HG03064 (cell line): ENCODE measurements at regions not wholly inside any gene's neighbourhood (a gene's known extent, or its start where the extent isn't known, plus 50 kb on each side); places are given as distances from the start of the nearest gene placed in this dataset.

Source experiments
- ATAC-seq: cut with Tn5 transposase; IDR thresholded peaks from one replicate; pipeline ENCODE4 v1.9.1; 2021; ENCODE audit warnings: low read depth; ENCODE audit not compliant: unreplicated experiment

DNA sequence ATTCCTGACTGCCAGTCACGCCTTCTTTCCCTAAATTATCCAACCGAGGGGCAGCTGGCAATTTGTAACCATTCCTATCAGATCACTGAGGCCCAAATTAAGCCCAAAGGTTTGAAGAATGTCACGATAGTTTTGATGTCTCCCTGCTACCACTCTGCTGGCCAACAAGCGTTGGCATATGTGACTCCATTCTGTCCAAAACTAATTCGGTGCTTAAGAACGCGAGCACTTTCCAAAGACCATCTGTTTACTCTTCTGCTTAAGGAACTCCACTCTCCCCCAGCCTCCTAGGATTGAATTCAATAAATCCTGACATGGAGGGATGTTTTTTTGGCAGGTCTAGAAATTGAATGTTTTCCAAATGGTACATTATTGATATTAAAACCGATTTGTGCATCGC is 131.5 kb upstream of the CTBP2 start:
- ATAC-seq, result no peak

GRCh38 chr10:125289461-125289860 is 129.1 kb upstream of the CTBP2 start:
- ATAC-seq, result no peak

DNA sequence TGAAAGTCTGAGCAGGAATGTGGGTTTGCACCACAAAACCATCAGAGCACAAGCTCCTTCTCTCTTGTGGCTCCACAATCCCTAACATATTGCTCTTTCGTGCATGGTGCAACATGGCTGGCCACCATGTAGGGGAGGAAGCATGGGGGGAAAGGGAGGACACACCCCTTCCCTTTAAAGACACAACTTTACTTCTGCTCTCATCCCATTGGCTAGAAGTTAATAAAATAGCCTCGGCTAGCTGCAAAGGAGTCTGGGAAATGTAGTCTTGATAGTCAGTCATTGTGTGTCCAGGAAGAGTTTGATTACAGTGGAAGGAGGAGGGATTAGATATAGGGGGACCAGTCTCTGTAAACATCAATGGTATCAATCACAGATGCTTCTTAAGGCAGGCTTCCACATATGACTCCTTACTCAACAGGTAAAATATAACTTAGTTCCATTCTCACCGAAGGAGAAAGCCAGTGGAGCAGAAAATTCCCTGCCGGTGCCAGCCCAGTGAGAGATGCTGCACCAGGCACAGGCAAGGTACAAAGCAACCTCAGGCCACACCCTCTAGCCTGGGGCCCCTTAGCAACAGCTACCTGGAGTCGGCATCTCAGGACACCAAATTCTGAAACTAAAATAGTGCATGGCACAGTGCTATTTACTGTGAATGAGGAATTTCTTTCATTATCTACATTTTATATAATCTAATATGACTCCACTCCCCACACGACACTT is 124.7 kb upstream of the CTBP2 start:
- no peak for ATAC-seq

DNA sequence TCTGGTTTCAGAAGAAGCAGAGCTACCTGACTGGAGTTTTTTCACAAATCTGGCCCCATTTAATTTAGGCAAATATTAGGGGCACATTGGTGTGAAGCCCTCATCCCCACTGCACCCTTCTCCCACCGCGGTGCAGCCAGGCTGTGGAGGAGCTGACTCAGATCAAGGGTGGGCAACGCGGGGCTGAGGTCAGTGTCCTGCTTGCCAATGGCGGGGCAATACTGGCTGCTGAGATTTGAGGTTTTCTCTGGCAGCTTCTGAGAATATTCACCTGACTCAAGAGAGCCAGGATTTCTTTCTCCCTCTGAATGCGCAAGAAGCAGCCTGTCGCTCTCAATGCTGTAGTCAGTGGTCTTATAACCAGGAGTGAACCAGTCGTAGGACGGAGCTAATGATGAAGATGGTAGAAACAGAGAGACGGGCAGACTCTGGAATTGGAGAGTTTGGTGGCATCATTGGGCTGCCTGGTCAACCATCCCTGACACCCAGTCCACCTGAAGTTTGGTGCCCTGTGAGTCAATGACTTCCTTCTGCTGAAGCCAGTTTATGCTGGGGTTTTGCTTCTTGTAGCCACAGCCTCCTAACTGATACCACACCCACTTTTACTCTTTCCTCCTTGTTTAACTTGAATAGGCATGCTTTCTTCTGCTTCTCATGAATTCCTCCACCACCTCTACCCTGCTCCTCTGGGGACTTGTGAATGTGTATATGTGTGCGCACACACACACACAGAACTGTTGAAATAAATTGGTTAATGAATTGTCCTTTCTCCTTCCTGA is 123.7 kb upstream of the CTBP2 start:
- no peak for ATAC-seq

DNA sequence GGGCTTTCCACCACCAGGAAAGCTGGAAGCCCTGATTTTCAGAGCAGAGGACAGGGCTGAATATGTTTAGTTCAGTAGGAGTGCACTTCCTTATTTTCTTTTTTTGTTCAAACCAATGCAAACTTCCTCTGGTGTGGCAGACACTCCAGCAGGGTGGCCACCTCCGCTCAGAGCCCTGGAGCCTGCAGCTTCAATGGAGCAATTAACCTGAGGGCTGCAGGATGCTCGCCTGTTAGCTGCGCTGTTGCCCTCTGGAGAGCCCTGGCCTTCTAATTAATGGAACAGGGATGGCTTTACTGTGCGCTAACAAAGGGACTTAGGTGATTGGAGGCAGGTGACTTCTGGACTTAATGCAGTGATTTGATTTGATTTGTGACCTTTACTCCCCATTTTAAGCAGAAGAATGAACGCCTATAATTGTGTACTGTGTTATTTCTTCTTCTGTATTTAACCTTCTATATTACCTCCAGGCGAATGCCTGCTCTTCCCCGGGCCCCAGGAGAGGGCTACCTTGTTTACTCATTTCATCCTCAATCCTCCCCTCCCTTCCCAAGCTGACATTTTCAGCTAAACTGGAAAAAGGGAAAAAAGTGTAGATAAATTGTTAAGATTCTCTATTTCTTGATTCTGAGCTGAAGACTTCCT is 123.0 kb upstream of the CTBP2 start:
- no peak for ATAC-seq

DNA sequence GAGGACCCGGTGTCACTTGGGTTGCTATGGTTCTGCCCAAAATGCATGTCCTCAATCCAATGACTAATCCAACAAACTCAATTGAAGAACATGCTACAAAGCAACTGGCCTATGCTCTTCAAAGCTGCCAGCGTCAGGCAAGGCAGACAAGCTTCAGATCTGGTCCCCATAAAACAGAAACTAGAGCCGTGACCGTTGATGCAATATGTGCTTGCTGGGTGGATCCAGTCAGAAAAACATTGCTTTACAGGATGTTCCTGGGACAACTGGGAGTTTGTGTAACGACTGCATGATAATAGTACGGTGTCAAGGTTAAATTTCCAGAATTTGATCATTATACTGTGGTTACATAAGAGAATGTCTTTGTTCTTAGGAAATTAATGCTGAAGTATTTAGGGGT is 120.7 kb upstream of the CTBP2 start:
- no peak for ATAC-seq

GRCh38 chr10:125276133-125276532 is 115.8 kb upstream of the CTBP2 start:
- ATAC-seq, result no peak

DNA sequence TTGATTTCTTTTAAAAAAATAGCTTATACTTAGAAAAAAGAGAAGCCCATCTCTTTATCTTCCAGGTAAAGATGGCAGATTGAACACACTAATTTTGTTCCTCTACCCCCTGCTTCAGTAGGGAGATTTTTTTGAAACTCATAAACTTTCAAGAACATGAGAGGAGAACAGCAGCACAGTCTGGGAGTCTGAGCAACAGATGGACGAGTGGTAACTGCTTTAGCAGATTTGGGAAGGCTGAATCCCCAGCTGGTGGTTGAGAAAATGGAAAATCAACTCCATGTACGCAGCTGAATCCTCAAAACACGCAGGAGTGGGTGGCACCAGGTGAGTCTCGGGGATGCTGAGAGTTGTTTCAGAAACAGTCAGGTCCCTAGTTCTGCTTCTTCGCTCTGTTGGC is 114.6 kb upstream of the CTBP2 start:
- ATAC-seq, result no peak

DNA sequence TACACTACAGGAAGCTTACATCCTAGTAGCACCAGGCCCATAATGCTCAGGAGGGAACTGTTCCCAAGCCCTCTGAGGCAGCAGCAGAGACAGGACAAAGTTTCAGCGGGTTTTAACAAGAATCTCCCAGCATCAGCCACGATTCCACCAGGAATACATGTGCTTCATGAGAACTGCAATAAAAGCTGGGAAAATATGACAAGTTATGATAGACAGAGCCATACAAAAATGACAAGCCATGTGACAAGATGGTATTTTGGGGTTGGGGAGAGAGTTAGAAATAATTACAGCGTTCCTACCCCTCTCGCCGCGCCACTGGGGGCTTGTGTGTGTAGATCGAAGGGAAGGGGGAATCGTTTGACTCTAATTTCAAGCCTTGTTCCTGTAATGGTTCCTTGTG is 112.7 kb upstream of the CTBP2 start:
- no peak for ATAC-seq

GRCh38 chr10:125269716-125270115 is 109.4 kb upstream of the CTBP2 start:
- ATAC-seq, result no peak

GRCh38 chr10:125266966-125267365 is 106.6 kb upstream of the CTBP2 start:
- ATAC-seq, result no peak

- ATAC-seq, result no peak
Measured at GRCh38 chr10:125266541-125266940, 106.2 kb upstream of the CTBP2 start.

- no peak for ATAC-seq
Measured at GRCh38 chr10:125265579-125265955, 105.2 kb upstream of the CTBP2 start.

DNA sequence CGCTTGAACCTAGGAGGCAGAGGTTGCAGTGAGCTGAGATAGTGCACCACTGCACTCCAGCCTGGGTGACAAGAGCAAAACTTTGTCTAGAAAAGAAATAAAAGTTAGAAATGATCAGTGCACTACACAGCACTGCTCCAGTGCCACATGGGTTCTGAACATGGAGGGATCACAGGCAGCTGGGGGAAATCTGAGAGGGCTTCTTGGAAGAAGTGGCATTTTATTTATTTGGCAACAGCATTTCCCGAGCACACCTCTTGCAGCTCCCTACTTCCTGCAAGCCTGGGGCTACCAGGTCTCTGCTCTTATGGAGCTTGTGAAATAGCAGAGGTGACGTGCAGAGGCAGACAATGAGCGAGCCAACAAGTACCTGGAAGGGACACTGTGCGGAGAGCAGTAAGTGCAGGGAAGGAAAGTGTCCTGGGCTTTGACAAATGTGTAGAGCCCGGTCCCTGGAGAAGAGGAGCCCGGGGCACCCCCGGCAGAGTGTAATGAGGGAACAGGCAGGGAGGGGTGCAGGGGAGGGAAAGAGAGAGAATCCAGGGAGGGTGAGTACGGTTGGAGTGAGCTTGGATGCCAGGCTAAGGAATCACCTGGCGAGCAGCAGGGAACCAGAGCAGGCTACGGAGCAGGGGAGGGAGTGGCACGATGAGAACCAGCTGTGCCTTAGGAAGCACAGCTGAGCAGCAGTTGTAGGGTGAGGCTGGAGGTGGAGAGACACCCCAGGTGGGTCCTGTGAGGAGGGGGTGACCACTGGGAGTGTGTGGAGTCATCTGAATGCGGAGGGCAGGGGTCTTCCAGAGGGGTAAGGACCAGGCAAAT is 104.6 kb upstream of the CTBP2 start:
- no peak for ATAC-seq

DNA sequence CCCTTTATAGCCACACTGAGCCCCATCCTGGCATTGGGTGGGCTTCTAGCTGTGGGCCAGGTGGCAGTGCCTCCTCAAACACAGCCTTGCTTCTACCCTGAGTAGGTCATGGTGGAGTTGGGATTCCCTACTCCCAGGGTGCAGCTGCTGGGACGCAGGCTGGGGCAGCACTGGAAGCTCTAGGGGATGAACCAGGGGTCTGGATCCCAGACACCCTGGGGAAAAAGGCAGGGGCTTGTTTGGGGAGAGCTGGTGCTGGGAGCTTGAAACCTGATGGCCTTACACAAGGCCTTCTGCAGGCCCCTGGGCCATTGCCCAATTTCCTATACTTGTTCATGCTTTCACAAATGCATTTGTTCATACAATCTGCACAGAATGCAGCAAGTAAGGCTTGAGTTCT is 103.7 kb upstream of the CTBP2 start:
- ATAC-seq, result no peak

GRCh38 chr10:125263551-125263950 is 103.2 kb upstream of the CTBP2 start:
- ATAC-seq, result no peak

DNA sequence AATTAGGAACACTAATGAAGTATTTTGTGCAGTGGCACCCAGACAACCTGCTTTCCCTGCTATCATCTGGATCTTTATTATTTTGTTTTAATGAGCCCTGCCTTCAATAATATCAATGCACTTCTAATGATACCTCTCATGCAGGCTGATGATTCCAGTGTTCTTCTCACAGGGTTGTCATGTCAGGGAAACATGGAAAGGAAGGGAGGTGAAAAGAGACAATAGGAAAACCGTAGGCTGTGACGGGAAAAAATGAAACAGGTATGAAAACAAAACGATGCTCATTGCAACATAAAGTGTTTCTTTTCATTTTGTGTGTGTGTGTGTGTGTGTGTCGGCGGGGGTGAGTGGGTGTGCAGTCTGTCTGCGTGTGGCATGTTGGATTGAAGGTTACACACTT is 102.6 kb upstream of the CTBP2 start:
- ATAC-seq, result no peak

GRCh38 chr10:125262409-125262808 is 102.0 kb upstream of the CTBP2 start:
- ATAC-seq, result no peak

- ATAC-seq, result no peak
Measured at GRCh38 chr10:125261491-125262186, 101.3 kb upstream of the CTBP2 start.

- no peak for ATAC-seq
Measured at GRCh38 chr10:125260260-125260659, 99.9 kb upstream of the CTBP2 start.
